K562 (cell line): ENCODE measurements at regions not wholly inside any gene's neighbourhood (a gene's known extent, or its start where the extent isn't known, plus 50 kb on each side); places are given as distances from the start of the nearest gene placed in this dataset.

ENCODE experiments used
- ATAC-seq: fragments of 200-7000 bp; cut with Tn5 transposase; 3 replicates; pipeline ENCODE4 v1.9.1; 2020; ENCODE audit warnings: moderate library complexity
- BruUV-seq: library from RNA; stranded (reverse); fragments of 400-500 nt; replicated peaks from 2 replicates; lab custom pipeline; 2021; lab: Mats Ljungman, UMichigan
- CTCF ChIA-PET: fragments of 300-600 bp; formaldehyde crosslinking; extraction: SDS; loops from one replicate; lab custom pipeline; 2021; ENCODE audit warnings: low intra/inter-chr PET ratio; lab: Yijun Ruan, JAX
- POLR2A ChIA-PET: fragments of 300-600, 350-650 bp; sonication (Branson Sonifier 250); formaldehyde crosslinking; extraction: SDS; loops from one replicate; lab custom pipeline; 2021; ENCODE audit warnings: antibody characterized with exemption, inconsistent platforms; lab: Yijun Ruan, JAX
- DNase-seq, 4 experiments: peaks; one replicate each; pipeline versions ENCODE4 v3.0.0 to v3.0.0-alpha.2; 2011 to 2018; ENCODE audit warnings: low spot score in 3 of 4, mixed read lengths in 3 of 4; ENCODE audit errors: extremely low read depth in 1 of 4
- FAIRE-seq: peaks from 2 replicates; lab custom pipeline; 2011; peaks lifted over from hg19 to GRCh38; lab: Jason Lieb, UNC
- H2AFZ ChIP-seq: 2 replicates; pipeline ENCODE4 v1.6.0; 2011; ENCODE audit warnings: low read depth, low read length, control low read depth, inconsistent platforms
- H3K27ac ChIP-seq: fragments of 200-600 bp; 3 replicates; pipeline ENCODE4 v1.8.0; 2011; ENCODE audit warnings: low read depth, mild to moderate bottlenecking, control low read depth, inconsistent platforms, low read length, moderate library complexity, mixed read lengths; ENCODE audit errors: extremely low read depth
- H3K27me3 ChIP-seq, 2 experiments: fragments of 300-600 bp in 1 of 2; 2 replicates in 1 of 2; 3 replicates in 1 of 2; pipeline versions ENCODE4 v1.6.0 to v1.8.0; 2011; ENCODE audit warnings: inconsistent platforms in 2 of 2, low read length in 2 of 2, mild to moderate bottlenecking in 1 of 2, mixed read lengths in 1 of 2, moderate library complexity in 1 of 2; ENCODE audit not compliant: control insufficient read depth in 2 of 2, insufficient read depth in 2 of 2
- H3K36me3 ChIP-seq: fragments of 300-600 bp; 3 replicates; pipeline ENCODE4 v1.8.0; 2011; ENCODE audit warnings: mild to moderate bottlenecking, low read length, inconsistent platforms; ENCODE audit not compliant: control insufficient read depth, insufficient read depth
- H3K4me1 ChIP-seq, 2 experiments: fragments of 200-600 bp in 1 of 2; replicated peaks in 1 of 2; 2 replicates in 1 of 2; 3 replicates in 1 of 2; pipeline versions ENCODE4 v1.5.1 to v1.8.0; 2011; ENCODE audit warnings: inconsistent platforms in 2 of 2, low read length in 2 of 2, mild to moderate bottlenecking in 1 of 2, mixed read lengths in 1 of 2, moderate library complexity in 1 of 2; ENCODE audit not compliant: control insufficient read depth in 2 of 2, insufficient read depth in 2 of 2
- H3K4me2 ChIP-seq: 2 replicates; pipeline ENCODE4 v1.6.1; 2011; ENCODE audit warnings: low read length, control low read depth, inconsistent platforms, mixed read lengths; ENCODE audit not compliant: insufficient read depth
- H3K4me3 ChIP-seq: fragments of 200-600 bp; sonication (generic), shearing (Covaris generic); 2 replicates; pipeline ENCODE4 v1.5.1; 2016; ENCODE audit warnings: control low read depth, inconsistent platforms
- H3K79me2 ChIP-seq: fragments of 200-600 bp; 3 replicates; pipeline ENCODE4 v1.8.0; 2011; ENCODE audit warnings: low read length, inconsistent platforms; ENCODE audit not compliant: control insufficient read depth, insufficient read depth
- H3K9ac ChIP-seq, 2 experiments: 2 replicates each; pipeline versions ENCODE4 v1.6.0 to v1.6.1; 2011; ENCODE audit warnings: low read depth in 2 of 2, low read length in 2 of 2, control low read depth in 1 of 2, inconsistent platforms in 1 of 2, mild to moderate bottlenecking in 1 of 2, mixed read lengths in 1 of 2; ENCODE audit not compliant: insufficient read depth in 1 of 2
- H3K9me1 ChIP-seq: one replicate; pipeline ENCODE4 v1.6.0; 2011; ENCODE audit warnings: inconsistent platforms, mild to moderate bottlenecking, low read length, moderate library complexity; ENCODE audit not compliant: control insufficient read depth, insufficient read depth
- H3K9me3 ChIP-seq: replicated peaks from 2 replicates; pipeline ENCODE4 v1.5.1; 2011; ENCODE audit warnings: low read depth, low read length, inconsistent platforms; ENCODE audit not compliant: control insufficient read depth, insufficient read depth
- H4K20me1 ChIP-seq: replicated peaks from 2 replicates; pipeline ENCODE4 v1.6.1; 2011; ENCODE audit warnings: low read length, inconsistent platforms, mixed read lengths; ENCODE audit not compliant: control insufficient read depth, insufficient read depth
- AFF1 ChIP-seq, 2 experiments: fragments of 450-650 bp; IDR thresholded peaks; 2 replicates each; pipeline ENCODE4 v1.6.1; 2018; ENCODE audit warnings: mild to moderate bottlenecking in 2 of 2, low read depth in 1 of 2; ENCODE audit not compliant: partially characterized antibody in 2 of 2
- BCL6 ChIP-seq: fragments of 250-450 bp; sonication (Bioruptor Pico); IDR thresholded peaks from 2 replicates; pipeline ENCODE4 v1.4.0; 2020
- BCOR ChIP-seq: fragments of 450-650 bp; IDR thresholded peaks from 2 replicates; pipeline ENCODE4 v1.6.1; 2016
- CBFA2T3 ChIP-seq: fragments of 450-650 bp; IDR thresholded peaks from 2 replicates; pipeline ENCODE4 v1.6.1; 2017
- E2F5 ChIP-seq: sonication (generic); formaldehyde crosslinking; IDR thresholded peaks from 2 replicates; pipeline ENCODE4 v1.8.0; 2022; ENCODE audit warnings: mild to moderate bottlenecking, missing genetic modification reagents
- ELF1 ChIP-seq: fragments of 200-800 bp; sonication (Bioruptor generic); IDR thresholded peaks from 2 replicates; pipeline ENCODE4 v1.6.1; 2016; ENCODE audit warnings: missing genetic modification characterization, missing compliant biosample characterization
- ERF ChIP-seq: fragments of 450-650 bp; formaldehyde crosslinking; IDR thresholded peaks from 2 replicates; pipeline ENCODE4 v1.4.0; 2020; ENCODE audit warnings: mild to moderate bottlenecking, mixed read lengths
- GABPB2 ChIP-seq: fragments of 250-450 bp; sonication (Bioruptor Pico); conservative IDR thresholded peaks from 2 replicates; pipeline ENCODE4 v1.5.1; 2021; ENCODE audit warnings: mild to moderate bottlenecking
- HDAC3 ChIP-seq: fragments of 450-650 bp; IDR thresholded peaks from 2 replicates; pipeline ENCODE4 v1.6.1; 2018; ENCODE audit warnings: borderline replicate concordance, mild to moderate bottlenecking, moderate library complexity; ENCODE audit not compliant: partially characterized antibody
- MITF ChIP-seq: IDR thresholded peaks from 2 replicates; pipeline ENCODE4 v1.6.1; 2014; ENCODE audit warnings: antibody characterized with exemption
- NCOA6 ChIP-seq: fragments of 450-650 bp; IDR thresholded peaks from 2 replicates; pipeline ENCODE4 v1.6.1; 2017; ENCODE audit warnings: mild to moderate bottlenecking
- NFATC3 ChIP-seq: fragments of 450-650 bp; IDR thresholded peaks from 2 replicates; pipeline ENCODE4 v1.6.1; 2017; ENCODE audit warnings: mild to moderate bottlenecking
- RAD21 ChIP-seq, 2 experiments: fragments of 250-450 bp in 1 of 2; fragments of 450-650 bp in 1 of 2; sonication (Bioruptor Pico) in 1 of 2; formaldehyde crosslinking in 1 of 2; IDR thresholded peaks in 1 of 2; conservative IDR thresholded peaks in 1 of 2; 2 replicates each; pipeline versions ENCODE4 v1.4.0 to v1.8.0; 2020 to 2022; ENCODE audit warnings: mild to moderate bottlenecking in 2 of 2, moderate library complexity in 1 of 2
- SMARCB1 ChIP-seq: IDR thresholded peaks from 2 replicates; pipeline ENCODE4 v1.6.1; 2011; ENCODE audit warnings: improper control_type of control experiment, low read depth; ENCODE audit not compliant: insufficient read length
- SNIP1 ChIP-seq: fragments of 450-650 bp; IDR thresholded peaks from 2 replicates; pipeline ENCODE4 v1.7.1; 2017; ENCODE audit warnings: low read depth, mild to moderate bottlenecking
- SPI1 ChIP-seq: IDR thresholded peaks from 2 replicates; pipeline ENCODE4 v1.6.1; 2011; ENCODE audit warnings: low read depth, low read length, control low read depth, borderline replicate concordance
- THAP7 ChIP-seq: fragments of 250-450 bp; sonication (Bioruptor Pico); IDR thresholded peaks from 2 replicates; pipeline ENCODE4 v1.5.0; 2021
- ZNF444 ChIP-seq: fragments of 250-450 bp; sonication (Bioruptor Pico); IDR thresholded peaks from 2 replicates; pipeline ENCODE4 v1.4.0; 2020; ENCODE audit warnings: mild to moderate bottlenecking, moderate library complexity
- ZZZ3 ChIP-seq: fragments of 450-650 bp; IDR thresholded peaks from 2 replicates; pipeline ENCODE4 v1.6.1; 2016; ENCODE audit warnings: antibody characterized with exemption, mild to moderate bottlenecking, moderate library complexity
- WGBS: fragments of 100-300 bp; shearing (Covaris generic); methylation state at CpG from one replicate; pipeline ENCODE4 v1.1.6; 2016; ENCODE audit warnings: low coverage, mixed read lengths; ENCODE audit not compliant: insufficient coverage; ENCODE audit errors: missing lambda C conversion rate; 5-methylcytosine and 5-hydroxymethylcytosine counted together
- in situ Hi-C: fragments of 300-500 bp; cut with MboI; formaldehyde crosslinking; loops from 4 replicates; pipeline ENCODE4 v1.15.0; 2018; ENCODE audit warnings: inconsistent platforms, mixed read lengths
- intact Hi-C: fragments of 100-400 bp; cut with micrococcal nuclease; formaldehyde crosslinking; loops from 2 replicates; pipeline ENCODE4 v1.14.2; 2022

GRCh38 chr12:91877022-91877421 lies 268.6 kb downstream of the BTG1 start:
- Histone ChIP-seq H3K9ac (no peak overlapping the region), H3K4me2 (no peak overlapping the region), H3K27ac (no peak overlapping the region), H4K20me1 (no peaks in the 10 kb centered on the region), H3K36me3 (peaks cover 6% of the 10 kb centered on the region; the same call in 2 of the 3 replicates)
- in situ Hi-C loops = no loop called here
- ATAC-seq = no peak
- intact Hi-C loops = no loop called here
- no TSS peak for BruUV-seq
- no peak for TF ChIP-seq E2F5
- TF ChIP-seq NFATC3 = no peak
- TF ChIP-seq HDAC3 = no peak
- TF ChIP-seq BCOR = no peak
- no peak for TF ChIP-seq BCL6 (CRISPR knock-in tag)
- TF ChIP-seq CBFA2T3 = no peak
- TF ChIP-seq RAD21 (CRISPR knock-in tag; conservative IDR thresholded peaks at IDR 0.05 in 1 of 2, IDR thresholded peaks at IDR 0.05 in 1 of 2) = no peak
- TF ChIP-seq ZNF444 (CRISPR knock-in tag) = no peak
- TF ChIP-seq NCOA6 = no peak
- no peak for TF ChIP-seq MITF
- TF ChIP-seq ELF1 (tag) = no peak
- no peak for TF ChIP-seq SMARCB1
- no peak for TF ChIP-seq SNIP1
- no peak for TF ChIP-seq GABPB2 (CRISPR knock-in tag)
- no peak for TF ChIP-seq ERF
- TF ChIP-seq AFF1 (IDR thresholded peaks at IDR 0.05; ENCODE audit: low read depth in 1 of 2, partially characterized antibody in 2 of 2) = no peak
- TF ChIP-seq ZZZ3 = no peak
- no peak for TF ChIP-seq SPI1
- no peak for TF ChIP-seq THAP7 (CRISPR knock-in tag)
- TF ChIP-seq, all 486 proteins: peak for 0
- CTCF ChIA-PET = no interaction called here
- H3K9me1 ChIP-seq = no peaks in the 10 kb centered on the region
- POLR2A ChIA-PET = interaction anchor here (1.3 kb wide), 1 partner anchor 10 kb away, joined by 10 read pairs; no protein-coding TSS in a partner anchor
- no peaks in the 10 kb centered on the region for H3K79me2 ChIP-seq
- no peaks in the 10 kb centered on the region for H3K9me3 ChIP-seq
- DNase-seq (no peak), FAIRE-seq (no peak)
- 44% methylated on average over 3 of the region's 3 CpGs for WGBS
- H3K4me1 ChIP-seq = no peaks in the 10 kb centered on the region
- H2AFZ ChIP-seq = no peak overlapping the region
- no peaks in the 10 kb centered on the region for H3K27me3 ChIP-seq
- H3K4me3 ChIP-seq = no peak overlapping the region
